Cardiac muscle cell (in vitro differentiated cells and primary cell): ENCODE measurements at regions not wholly inside any gene's neighbourhood (a gene's known extent, or its start where the extent isn't known, plus 50 kb on each side); places are given as distances from the start of the nearest gene placed in this dataset.

ENCODE experiments used
- DNase-seq, 2 donors: peaks; one replicate each; pipeline versions ENCODE4 v3.0.0 to v3.0.0-alpha.2; 2010 to 2017; ENCODE audit warnings: low read depth in 1 of 2, low spot score in 1 of 2
- H3K27ac ChIP-seq: fragments of 200-600 bp; sonication (generic); 2 replicates; pipeline ENCODE4 v1.5.1; 2016
- H3K27me3 ChIP-seq: fragments of 200-600 bp; sonication (generic); 2 replicates; pipeline ENCODE4 v1.6.0; 2016; ENCODE audit warnings: control low read depth
- H3K36me3 ChIP-seq: fragments of 200-600 bp; sonication (generic); 2 replicates; pipeline ENCODE4 v1.5.1; 2016; ENCODE audit warnings: control low read depth
- H3K4me1 ChIP-seq: fragments of 200-600 bp; sonication (generic); 2 replicates; pipeline ENCODE4 v1.8.1; 2017; ENCODE audit warnings: low read depth, mild to moderate bottlenecking, mixed run types
- H3K4me3 ChIP-seq: fragments of 200-600 bp; sonication (generic); 2 replicates; pipeline ENCODE4 v1.5.1; 2016; ENCODE audit warnings: mild to moderate bottlenecking
- H3K9me3 ChIP-seq: fragments of 200-600 bp; sonication (generic); 2 replicates; pipeline ENCODE4 v1.5.1; 2017; ENCODE audit warnings: low read depth, mild to moderate bottlenecking, control low read depth
- TF ChIP-seq, protein P1 (sequence below): IDR thresholded peaks from 2 replicates; pipeline ENCODE4 v1.5.1; 2012; ENCODE audit warnings: low read depth, mild to moderate bottlenecking, low read length

- Histone ChIP-seq H3K4me3 (no peak overlapping the region), H3K27ac (no peak overlapping the region), H3K36me3 (no peaks in the 10 kb centered on the region), H3K27me3 (peaks cover 71% of the 10 kb centered on the region), H3K4me1 (no peaks in the 10 kb centered on the region), H3K9me3 (no peaks in the 10 kb centered on the region)
- no peak for DNase-seq
- TF ChIP-seq, protein P1, sequence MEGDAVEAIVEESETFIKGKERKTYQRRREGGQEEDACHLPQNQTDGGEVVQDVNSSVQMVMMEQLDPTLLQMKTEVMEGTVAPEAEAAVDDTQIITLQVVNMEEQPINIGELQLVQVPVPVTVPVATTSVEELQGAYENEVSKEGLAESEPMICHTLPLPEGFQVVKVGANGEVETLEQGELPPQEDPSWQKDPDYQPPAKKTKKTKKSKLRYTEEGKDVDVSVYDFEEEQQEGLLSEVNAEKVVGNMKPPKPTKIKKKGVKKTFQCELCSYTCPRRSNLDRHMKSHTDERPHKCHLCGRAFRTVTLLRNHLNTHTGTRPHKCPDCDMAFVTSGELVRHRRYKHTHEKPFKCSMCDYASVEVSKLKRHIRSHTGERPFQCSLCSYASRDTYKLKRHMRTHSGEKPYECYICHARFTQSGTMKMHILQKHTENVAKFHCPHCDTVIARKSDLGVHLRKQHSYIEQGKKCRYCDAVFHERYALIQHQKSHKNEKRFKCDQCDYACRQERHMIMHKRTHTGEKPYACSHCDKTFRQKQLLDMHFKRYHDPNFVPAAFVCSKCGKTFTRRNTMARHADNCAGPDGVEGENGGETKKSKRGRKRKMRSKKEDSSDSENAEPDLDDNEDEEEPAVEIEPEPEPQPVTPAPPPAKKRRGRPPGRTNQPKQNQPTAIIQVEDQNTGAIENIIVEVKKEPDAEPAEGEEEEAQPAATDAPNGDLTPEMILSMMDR: no peak
Measured at GRCh38 chr15:70192041-70192440, 94.3 kb upstream of the TLE3 start.

- no peak for DNase-seq
- Histone ChIP-seq H3K27ac (no peak overlapping the region), H3K9me3 (no peaks in the 10 kb centered on the region), H3K36me3 (no peaks in the 10 kb centered on the region), H3K27me3 (peaks cover 78% of the 10 kb centered on the region), H3K4me1 (no peaks in the 10 kb centered on the region), H3K4me3 (no peak overlapping the region)
- TF ChIP-seq, protein P1: no peak
Measured at GRCh38 chr15:70190965-70191364, 93.2 kb upstream of the TLE3 start.

GRCh38 chr15:70189826-70190695, 92.3 kb upstream of the TLE3 start:
- no peak for DNase-seq

DNA sequence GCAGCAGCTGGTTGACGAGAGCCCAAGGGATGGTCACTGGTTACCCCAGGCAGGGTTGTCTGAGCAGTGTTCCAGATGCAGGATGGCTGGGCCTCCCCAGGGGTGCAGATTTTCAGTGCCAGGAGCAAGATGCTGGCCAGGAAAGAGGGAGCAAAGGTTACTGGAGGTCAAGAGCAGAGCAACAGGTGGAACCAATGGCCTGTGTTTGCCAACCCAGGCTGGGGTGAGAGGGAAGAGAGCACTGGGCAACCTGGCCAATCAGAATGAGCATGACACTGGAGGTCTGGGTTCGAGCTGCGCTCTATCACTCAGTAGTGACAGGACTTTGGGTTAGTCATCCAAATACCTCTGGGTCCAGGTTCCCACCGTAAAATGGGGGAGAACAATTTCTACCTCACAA, 90.6 kb upstream of the TLE3 start:
- Histone ChIP-seq H3K27ac (no peak overlapping the region), H3K4me1 (no peaks in the 10 kb centered on the region), H3K36me3 (no peaks in the 10 kb centered on the region), H3K4me3 (no peak overlapping the region), H3K9me3 (no peaks in the 10 kb centered on the region), H3K27me3 (peaks cover 88% of the 10 kb centered on the region)
- no peak for DNase-seq
- TF ChIP-seq, protein P1: no peak

More at GRCh38 chr15:70189826-70190695, 92.3 kb upstream of the TLE3 start:
- H3K4me1 ChIP-seq: no peaks in the 10 kb centered on the region
- H3K27ac ChIP-seq: no peak overlapping the region
- no peak overlapping the region for H3K4me3 ChIP-seq
- TF ChIP-seq, protein P1: no peak
- H3K27me3 ChIP-seq: peaks cover 87% of the 10 kb centered on the region
- H3K36me3 ChIP-seq: no peaks in the 10 kb centered on the region
- H3K9me3 ChIP-seq: no peaks in the 10 kb centered on the region

GRCh38 chr15:70187331-70187730, 89.6 kb upstream of the TLE3 start:
- Histone ChIP-seq H3K27ac (no peak overlapping the region), H3K4me1 (no peaks in the 10 kb centered on the region), H3K27me3 (peaks cover 91% of the 10 kb centered on the region), H3K36me3 (no peaks in the 10 kb centered on the region), H3K9me3 (no peaks in the 10 kb centered on the region), H3K4me3 (no peak overlapping the region)
- no peak for DNase-seq
- TF ChIP-seq, protein P1: no peak
